Panc1 (cell line): ENCODE measurements at regions not wholly inside any gene's neighbourhood (a gene's known extent, or its start where the extent isn't known, plus 50 kb on each side); places are given as distances from the start of the nearest gene placed in this dataset.

Experiments used
- ATAC-seq: fragments of 200-7000 bp; cut with Tn5 transposase; 2 replicates; pipeline ENCODE4 v1.9.1; 2020; ENCODE audit warnings: mild to moderate bottlenecking, moderate library complexity
- BruUV-seq: library from RNA; stranded (reverse); fragments of 400-500 nt; replicated peaks from 2 replicates; lab custom pipeline; 2021; lab: Mats Ljungman, UMichigan
- CTCF ChIA-PET: fragments of 300-600 bp; sonication (Branson Sonifier 250); formaldehyde crosslinking; loops from one replicate; lab custom pipeline; 2022; ENCODE audit warnings: antibody characterized with exemption; lab: Charles Lee
- POLR2A ChIA-PET: fragments of 300-600 bp; sonication (Branson Sonifier 250); formaldehyde crosslinking; loops from one replicate; lab custom pipeline; 2022; ENCODE audit warnings: antibody characterized with exemption; lab: Charles Lee
- DNase-seq: peaks from one replicate; pipeline ENCODE4 v3.0.0-alpha.2; 2010; ENCODE audit warnings: low read depth, low spot score
- H3K27ac ChIP-seq: 2 replicates; pipeline ENCODE4 v1.5.1; 2011; ENCODE audit warnings: mild to moderate bottlenecking, low read length, inconsistent platforms
- H3K27me3 ChIP-seq: fragments of 200-500 bp; sonication (Bioruptor generic); 2 replicates; pipeline ENCODE4 v1.6.0; 2014; ENCODE audit warnings: low read length, inconsistent platforms; ENCODE audit not compliant: control insufficient read depth, insufficient read depth
- H3K36me3 ChIP-seq: fragments of 200-500 bp; sonication (Bioruptor generic); 2 replicates; pipeline ENCODE4 v1.5.1; 2014; ENCODE audit warnings: inconsistent platforms, mild to moderate bottlenecking, low read length, moderate library complexity; ENCODE audit not compliant: control insufficient read depth, insufficient read depth
- H3K4me1 ChIP-seq: 2 replicates; pipeline ENCODE4 v1.5.1; 2011; ENCODE audit warnings: inconsistent platforms, mild to moderate bottlenecking, low read length, moderate library complexity; ENCODE audit not compliant: control insufficient read depth, insufficient read depth
- H3K4me3 ChIP-seq, 2 experiments: 2 replicates each; pipeline ENCODE4 v1.5.1; 2011 to 2012; ENCODE audit warnings: low read depth in 2 of 2, low read length in 2 of 2, mild to moderate bottlenecking in 2 of 2, inconsistent platforms in 1 of 2, moderate library complexity in 1 of 2
- H3K9me3 ChIP-seq: fragments of 200-500 bp; sonication (Bioruptor generic); 2 replicates; pipeline ENCODE4 v1.5.1; 2014; ENCODE audit warnings: low read depth, mild to moderate bottlenecking, inconsistent platforms, low read length, moderate library complexity; ENCODE audit not compliant: control insufficient read depth, insufficient read depth
- CTCF ChIP-seq: fragments of 450-650 bp; IDR thresholded peaks from 2 replicates; pipeline ENCODE4 v1.5.1; 2017; ENCODE audit warnings: mild to moderate bottlenecking
- POLR2AphosphoS5 ChIP-seq: IDR thresholded peaks from 2 replicates; pipeline ENCODE4 v1.6.1; 2012; ENCODE audit warnings: mild to moderate bottlenecking, low read depth, low read length, moderate library complexity
- REST ChIP-seq, 2 experiments: IDR thresholded peaks; 2 replicates each; pipeline ENCODE4 v1.6.1; 2011 to 2012; ENCODE audit warnings: low read depth in 2 of 2, control low read depth in 1 of 2, low read length in 1 of 2, mild to moderate bottlenecking in 1 of 2, moderate library complexity in 1 of 2; ENCODE audit not compliant: insufficient read depth in 1 of 2
- SIN3A ChIP-seq: IDR thresholded peaks from 2 replicates; pipeline ENCODE4 v1.6.1; 2012; ENCODE audit warnings: low read depth, mild to moderate bottlenecking, low read length, moderate library complexity, borderline replicate concordance; ENCODE audit not compliant: insufficient read depth
- TCF7L2 ChIP-seq: IDR thresholded peaks from 2 replicates; pipeline ENCODE4 v1.6.1; 2011; ENCODE audit warnings: mild to moderate bottlenecking, low read depth, low read length, inconsistent platforms
- in situ Hi-C: cut with HindIII; loops from 2 replicates; pipeline ENCODE4 v1.10.0; 2016; ENCODE audit warnings: low sequenced_read_pairs, low pct_unique_long_range_greater_than_20kb
- intact Hi-C: fragments of 100-400 bp; cut with micrococcal nuclease; formaldehyde crosslinking; loops from one replicate; pipeline ENCODE4 v1.10.0; 2022; ENCODE audit not compliant: unreplicated experiment

GRCh38 chr2:134120406-134120732 lies 133.5 kb upstream of the MGAT5 start:
- TF ChIP-seq REST (IDR thresholded peaks at IDR 0.05; ENCODE audit: insufficient read depth in 1 of 2, low read depth in 2 of 2, low read length in 1 of 2) (no peak), POLR2AphosphoS5 (no peak), SIN3A (no peak), CTCF (no peak), TCF7L2 (no peak)
- no peak for DNase-seq
- Histone ChIP-seq H3K27me3 (peaks cover 7% of the 10 kb centered on the region), H3K27ac (no peak overlapping the region), H3K36me3 (no peaks in the 10 kb centered on the region), H3K4me1 (peaks cover 10% of the 10 kb centered on the region), H3K9me3 (no peaks in the 10 kb centered on the region), H3K4me3 (peak overlapping the region; percentile 73 to 74)
- no TSS peak for BruUV-seq
- ChIA-PET CTCF (no interaction called here), POLR2A (no interaction called here)
- intact Hi-C loops (no loop called here), in situ Hi-C loops (no loop called here)
- peak; percentile 6 for ATAC-seq

DNA sequence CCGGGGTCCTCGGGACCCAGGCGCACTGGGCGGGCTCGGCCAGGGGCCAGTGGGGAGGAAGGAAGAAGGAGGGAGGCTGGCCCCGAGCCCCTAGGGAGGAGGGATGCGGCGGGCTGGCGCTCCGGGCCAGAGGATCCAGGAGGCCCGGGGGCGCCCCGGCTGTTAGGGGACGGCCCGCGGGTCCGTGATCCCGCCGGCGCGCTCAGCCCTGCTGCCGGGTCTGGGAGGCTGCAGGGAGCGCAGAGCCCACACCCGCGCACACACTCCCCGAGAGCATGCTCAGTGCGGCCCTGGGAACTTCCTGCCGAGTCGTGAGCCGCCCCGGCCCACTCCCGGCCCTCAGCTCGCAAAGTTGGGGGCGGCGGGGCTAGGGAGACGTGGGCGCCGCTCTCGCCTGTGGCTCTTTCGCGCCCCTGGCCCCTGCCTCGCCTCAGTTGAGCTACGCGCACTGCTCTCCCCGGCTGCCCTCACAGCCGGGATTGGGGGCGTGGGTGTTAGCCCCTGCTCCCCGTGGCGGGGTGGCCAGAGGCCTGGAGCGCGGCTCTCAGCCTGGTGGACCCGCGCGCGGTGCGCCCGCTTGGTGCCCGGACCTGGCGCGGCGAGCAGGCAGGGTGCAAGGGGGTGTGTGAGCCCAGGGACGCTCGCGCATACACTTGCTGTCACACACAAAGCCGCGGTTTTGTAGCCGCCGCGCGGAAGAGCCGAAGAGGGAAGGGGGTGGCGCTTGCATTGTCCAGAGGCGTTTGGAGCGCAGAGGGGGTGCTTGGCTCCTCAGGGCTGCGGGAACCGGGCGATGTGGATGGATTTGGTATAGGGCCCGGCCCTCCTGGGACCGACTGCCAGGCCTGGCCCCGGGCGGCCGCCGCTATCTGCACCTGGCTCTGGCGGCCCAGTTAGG lies 132.9 kb upstream of the MGAT5 start:
- Histone ChIP-seq H3K4me1 (peaks cover 10% of the 10 kb centered on the region), H3K9me3 (no peaks in the 10 kb centered on the region), H3K4me3 (peak overlapping the region; percentile 73 to 74), H3K27me3 (peaks cover 7% of the 10 kb centered on the region), H3K36me3 (no peaks in the 10 kb centered on the region), H3K27ac (peak overlapping the region; percentile 39; the same call in 1 of the 2 replicates)
- TF ChIP-seq CTCF = no peak
- no TSS peak for BruUV-seq
- in situ Hi-C loops = no loop called here
- DNase-seq = no peak
- CTCF ChIA-PET = no interaction called here
- ATAC-seq = peak; percentile 78
- intact Hi-C loops = no loop called here
- POLR2A ChIA-PET = no interaction called here
